H9 (cell line): ENCODE measurements at regions not wholly inside any gene's neighbourhood (a gene's known extent, or its start where the extent isn't known, plus 50 kb on each side); places are given as distances from the start of the nearest gene placed in this dataset.

Experiments
- DNase-seq: peaks from one replicate; pipeline ENCODE4 v3.0.0-alpha.2; 2017
- H2AFZ ChIP-seq: one replicate; pipeline ENCODE4 v1.6.1; 2013; ENCODE audit warnings: mild to moderate bottlenecking, low read length, control low read depth, moderate library complexity
- H2AK5ac ChIP-seq: 2 replicates; pipeline ENCODE4 v1.6.1; 2013; ENCODE audit warnings: low read length, control low read depth, mixed read lengths; ENCODE audit not compliant: insufficient read length
- H2BK120ac ChIP-seq: one replicate; pipeline ENCODE4 v1.6.1; 2013; ENCODE audit warnings: low read depth, mild to moderate bottlenecking, low read length, control low read depth, inconsistent platforms; ENCODE audit not compliant: poor library complexity, severe bottlenecking
- H2BK12ac ChIP-seq: 2 replicates; pipeline ENCODE4 v1.6.1; 2013; ENCODE audit warnings: low read length, control low read depth, mixed read lengths, low read depth; ENCODE audit not compliant: insufficient read length
- H2BK15ac ChIP-seq: 2 replicates; pipeline ENCODE4 v1.6.1; 2013; ENCODE audit warnings: low read depth, low read length, control low read depth
- H2BK20ac ChIP-seq: one replicate; pipeline ENCODE4 v1.6.1; 2013; ENCODE audit warnings: low read depth, mild to moderate bottlenecking, low read length, control low read depth, inconsistent platforms; ENCODE audit not compliant: poor library complexity, severe bottlenecking
- H2BK5ac ChIP-seq: 2 replicates; pipeline ENCODE4 v1.6.1; 2013; ENCODE audit warnings: low read length, control low read depth, mixed read lengths; ENCODE audit not compliant: insufficient read length
- H3K14ac ChIP-seq: 2 replicates; pipeline ENCODE4 v1.6.1; 2013; ENCODE audit warnings: low read length, control low read depth; ENCODE audit not compliant: insufficient read depth
- H3K18ac ChIP-seq: 2 replicates; pipeline ENCODE4 v1.6.1; 2013; ENCODE audit warnings: low read depth, mild to moderate bottlenecking, mixed read lengths, low read length, control low read depth; ENCODE audit not compliant: insufficient read length
- H3K23ac ChIP-seq: 2 replicates; pipeline ENCODE4 v1.6.1; 2013; ENCODE audit warnings: low read length, control low read depth, mixed read lengths, low read depth; ENCODE audit not compliant: insufficient read length
- H3K23me2 ChIP-seq: 2 replicates; pipeline ENCODE4 v1.6.1; 2013; ENCODE audit warnings: low read depth, mild to moderate bottlenecking, mixed read lengths, low read length, control low read depth; ENCODE audit not compliant: insufficient read length, poor library complexity, severe bottlenecking
- H3K27ac ChIP-seq: 2 replicates; pipeline ENCODE4 v1.5.1; 2013; ENCODE audit warnings: low read length, control low read depth, mixed read lengths, low read depth; ENCODE audit not compliant: insufficient read length
- H3K27me3 ChIP-seq: 2 replicates; pipeline ENCODE4 v1.6.1; 2013; ENCODE audit warnings: low read length, control low read depth, inconsistent platforms; ENCODE audit not compliant: insufficient read depth
- H3K4ac ChIP-seq: 2 replicates; pipeline ENCODE4 v1.6.1; 2013; ENCODE audit warnings: low read depth, mild to moderate bottlenecking, control low read depth, inconsistent platforms, low read length, moderate library complexity
- H3K4me1 ChIP-seq: 2 replicates; pipeline ENCODE4 v1.6.1; 2013; ENCODE audit warnings: low read length, control low read depth, inconsistent platforms; ENCODE audit not compliant: insufficient read depth
- H3K4me2 ChIP-seq: 2 replicates; pipeline ENCODE4 v1.6.1; 2013; ENCODE audit warnings: low read length, control low read depth, mixed read lengths; ENCODE audit not compliant: insufficient read length, insufficient read depth
- H3K56ac ChIP-seq: 2 replicates; pipeline ENCODE4 v1.6.1; 2013; ENCODE audit warnings: low read depth, mild to moderate bottlenecking, mixed read lengths, low read length, control low read depth; ENCODE audit not compliant: insufficient read length
- H3K79me1 ChIP-seq: 2 replicates; pipeline ENCODE4 v1.6.1; 2013; ENCODE audit warnings: low read depth, mild to moderate bottlenecking, moderate library complexity, low read length, control low read depth, inconsistent platforms; ENCODE audit not compliant: insufficient read depth, poor library complexity, severe bottlenecking
- H3K79me2 ChIP-seq: 2 replicates; pipeline ENCODE4 v1.6.1; 2013; ENCODE audit warnings: low read length, control low read depth, inconsistent platforms; ENCODE audit not compliant: insufficient read depth
- H3K9ac ChIP-seq: 2 replicates; pipeline ENCODE4 v1.6.1; 2013; ENCODE audit warnings: low read length, control low read depth, mixed read lengths; ENCODE audit not compliant: insufficient read length; ENCODE audit errors: extremely low read depth
- H3K9me3 ChIP-seq: one replicate; pipeline ENCODE4 v1.6.1; 2013; ENCODE audit warnings: low read depth, low read length, inconsistent platforms; ENCODE audit not compliant: control insufficient read depth
- H3T11ph ChIP-seq: one replicate; pipeline ENCODE4 v1.6.1; 2013; ENCODE audit warnings: mild to moderate bottlenecking, low read length, control low read depth, inconsistent platforms
- H4K20me1 ChIP-seq: one replicate; pipeline ENCODE4 v1.6.1; 2013; ENCODE audit not compliant: control insufficient read depth, insufficient read length, insufficient read depth
- H4K5ac ChIP-seq: 2 replicates; pipeline ENCODE4 v1.6.1; 2013; ENCODE audit warnings: low read depth, mild to moderate bottlenecking, mixed read lengths, low read length, control low read depth; ENCODE audit not compliant: insufficient read length
- H4K8ac ChIP-seq: replicated peaks from 2 replicates; pipeline ENCODE4 v1.6.1; 2013; ENCODE audit warnings: low read length, control low read depth, mixed read lengths, low read depth; ENCODE audit not compliant: insufficient read length
- H4K91ac ChIP-seq: 2 replicates; pipeline ENCODE4 v1.6.1; 2013; ENCODE audit warnings: low read depth, mild to moderate bottlenecking, moderate library complexity, mixed read lengths, low read length, control low read depth; ENCODE audit not compliant: insufficient read length
- H3K27ac Mint-ChIP-seq, 3 experiments: 2 replicates in 2 of 3; 3 replicates in 1 of 3; pipeline ENCODE4 v1.8.0; 2020 to 2021; ENCODE audit warnings: mixed read lengths in 3 of 3, mild to moderate bottlenecking in 1 of 3, moderate library complexity in 1 of 3
- H3K27me3 Mint-ChIP-seq: 2 replicates; pipeline ENCODE4 v1.8.0; 2021; ENCODE audit warnings: low read depth, mild to moderate bottlenecking, moderate library complexity, mixed read lengths
- H3K36me3 Mint-ChIP-seq, 3 experiments: 2 replicates in 2 of 3; 3 replicates in 1 of 3; pipeline ENCODE4 v1.8.0; 2020 to 2021; ENCODE audit warnings: low read depth in 3 of 3, mixed read lengths in 3 of 3; ENCODE audit not compliant: insufficient read depth in 1 of 3
- H3K4me1 Mint-ChIP-seq, 2 experiments: 2 replicates each; pipeline ENCODE4 v1.8.0; 2020; ENCODE audit warnings: mixed read lengths in 2 of 2
- H3K4me3 Mint-ChIP-seq, 2 experiments: 2 replicates in 1 of 2; 3 replicates in 1 of 2; pipeline ENCODE4 v1.8.0; 2020 to 2021; ENCODE audit warnings: mild to moderate bottlenecking in 2 of 2, mixed read lengths in 2 of 2, moderate library complexity in 1 of 2
- H3K9me3 Mint-ChIP-seq, 2 experiments: 2 replicates in 1 of 2; 3 replicates in 1 of 2; pipeline ENCODE4 v1.8.0; 2020; ENCODE audit warnings: mild to moderate bottlenecking in 2 of 2, mixed read lengths in 2 of 2, moderate library complexity in 1 of 2
- WGBS: extraction: QIAGEN DNeasy Blood & Tissue Kit; methylation state at CpG from one replicate; pipeline ENCODE4 v1.1.7; 2013; ENCODE audit warnings: missing lambda C conversion rate, low lambda C conversion rate, mixed read lengths; ENCODE audit not compliant: insufficient read length; ENCODE audit errors: extremely low coverage; 5-methylcytosine and 5-hydroxymethylcytosine counted together
- TF ChIP-seq, protein P1 (sequence below): fragments of 200-600 bp; sonication (generic); conservative IDR thresholded peaks from 3 replicates; pipeline ENCODE4 v1.8.0; 2021; ENCODE audit warnings: antibody characterized with exemption, mild to moderate bottlenecking

- H3K9ac ChIP-seq, result no peak overlapping the region
- H3K18ac ChIP-seq, result no peak overlapping the region
- no peaks in the 10 kb centered on the region for H3K4me1 Mint-ChIP-seq
- TF ChIP-seq, protein P1, sequence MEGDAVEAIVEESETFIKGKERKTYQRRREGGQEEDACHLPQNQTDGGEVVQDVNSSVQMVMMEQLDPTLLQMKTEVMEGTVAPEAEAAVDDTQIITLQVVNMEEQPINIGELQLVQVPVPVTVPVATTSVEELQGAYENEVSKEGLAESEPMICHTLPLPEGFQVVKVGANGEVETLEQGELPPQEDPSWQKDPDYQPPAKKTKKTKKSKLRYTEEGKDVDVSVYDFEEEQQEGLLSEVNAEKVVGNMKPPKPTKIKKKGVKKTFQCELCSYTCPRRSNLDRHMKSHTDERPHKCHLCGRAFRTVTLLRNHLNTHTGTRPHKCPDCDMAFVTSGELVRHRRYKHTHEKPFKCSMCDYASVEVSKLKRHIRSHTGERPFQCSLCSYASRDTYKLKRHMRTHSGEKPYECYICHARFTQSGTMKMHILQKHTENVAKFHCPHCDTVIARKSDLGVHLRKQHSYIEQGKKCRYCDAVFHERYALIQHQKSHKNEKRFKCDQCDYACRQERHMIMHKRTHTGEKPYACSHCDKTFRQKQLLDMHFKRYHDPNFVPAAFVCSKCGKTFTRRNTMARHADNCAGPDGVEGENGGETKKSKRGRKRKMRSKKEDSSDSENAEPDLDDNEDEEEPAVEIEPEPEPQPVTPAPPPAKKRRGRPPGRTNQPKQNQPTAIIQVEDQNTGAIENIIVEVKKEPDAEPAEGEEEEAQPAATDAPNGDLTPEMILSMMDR, result no peak
- no peaks in the 10 kb centered on the region for H3K27me3 ChIP-seq
- no peak overlapping the region for H3K14ac ChIP-seq
- H3T11ph ChIP-seq, result no peak overlapping the region
- no peaks in the 10 kb centered on the region for H3K79me2 ChIP-seq
- H3K56ac ChIP-seq, result no peak overlapping the region
- no peaks in the 10 kb centered on the region for H3K4me1 ChIP-seq
- no peaks in the 10 kb centered on the region for H3K9me3 ChIP-seq
- H4K5ac ChIP-seq, result no peak overlapping the region
- H2AFZ ChIP-seq, result no peak overlapping the region
- no peak overlapping the region for H2AK5ac ChIP-seq
- no peak overlapping the region for H3K27ac ChIP-seq
- no peak overlapping the region for H3K4me3 Mint-ChIP-seq
- H3K4me2 ChIP-seq, result no peak overlapping the region
- H3K9me3 Mint-ChIP-seq, result peaks cover 53 to 56% of the 10 kb centered on the region in 2 experiments
- H3K27ac Mint-ChIP-seq, result no peak overlapping the region
- H3K79me1 ChIP-seq, result no peaks in the 10 kb centered on the region
- H2BK15ac ChIP-seq, result no peak overlapping the region
- no peak overlapping the region for H2BK5ac ChIP-seq
- no CpG with 5 or more reads among the region's 4 CpGs for WGBS
- H4K20me1 ChIP-seq, result no peaks in the 10 kb centered on the region
- H2BK12ac ChIP-seq, result no peak overlapping the region
- no peak overlapping the region for H3K23ac ChIP-seq
- DNase-seq, result no peak
- H3K27me3 Mint-ChIP-seq, result no peaks in the 10 kb centered on the region
- H4K91ac ChIP-seq, result no peak overlapping the region
- no peak overlapping the region for H2BK120ac ChIP-seq
- no peak overlapping the region for H4K8ac ChIP-seq
- H2BK20ac ChIP-seq, result no peak overlapping the region
- peaks cover 0 to 7% (median 3%) of the 10 kb centered on the region in 3 experiments; a peak in 6 of 7 replicates for H3K36me3 Mint-ChIP-seq
- H3K4ac ChIP-seq, result no peak overlapping the region
- H3K23me2 ChIP-seq, result no peaks in the 10 kb centered on the region
Measured at GRCh38 chrX:44619039-44619438, 76.4 kb upstream of the FUNDC1 start.
